Transverse colon (tissue), 4 donors: ENCODE measurements at regions not wholly inside any gene's neighbourhood (a gene's known extent, or its start where the extent isn't known, plus 50 kb on each side); places are given as distances from the start of the nearest gene placed in this dataset.

ENCODE experiments used
- CTCF ChIP-seq, 5 experiments: fragments of 200-600 bp in 3 of 5; fragments of 450-650 bp in 2 of 5; sonication (generic) in 3 of 5; IDR thresholded peaks; 1 replicate in 2 of 5; 2 replicates in 3 of 5; pipeline ENCODE4 v1.5.1; 2016 to 2017; ENCODE audit warnings: antibody characterized with exemption in 5 of 5, inconsistent platforms in 3 of 5, mild to moderate bottlenecking in 2 of 5, moderate library complexity in 1 of 5
- POLR2A ChIP-seq: fragments of 450-650 bp; IDR thresholded peaks from one replicate; pipeline ENCODE4 v1.6.1; 2016; ENCODE audit warnings: antibody characterized with exemption, mild to moderate bottlenecking, moderate library complexity
- POLR2AphosphoS5 ChIP-seq, 3 donors: sonication (generic); formaldehyde crosslinking; IDR thresholded peaks; one replicate each; pipeline ENCODE4 v1.6.1; 2016; ENCODE audit warnings: antibody characterized with exemption in 3 of 3

- no peak for TF ChIP-seq POLR2A
- TF ChIP-seq CTCF (IDR thresholded peaks at IDR 0.05), result no peak
- no peak for TF ChIP-seq POLR2AphosphoS5 (IDR thresholded peaks at IDR 0.05)
Observed at GRCh38 chr10:131746241-131746711, 154.5 kb upstream of the PPP2R2D start.
